GM23248 (cell line): ENCODE measurements at regions not wholly inside any gene's neighbourhood (a gene's known extent, or its start where the extent isn't known, plus 50 kb on each side); places are given as distances from the start of the nearest gene placed in this dataset.

Experiments used
- EZH2 ChIP-seq: fragments of 200-600 bp; sonication (generic); IDR thresholded peaks from 2 replicates; pipeline ENCODE4 v1.6.1; 2018; ENCODE audit warnings: antibody characterized with exemption, mild to moderate bottlenecking; ENCODE audit not compliant: insufficient read depth, poor library complexity, severe bottlenecking
- EZH2phosphoT487 ChIP-seq: fragments of 200-600 bp; sonication (generic); IDR thresholded peaks from 2 replicates; pipeline ENCODE4 v1.6.1; 2018; ENCODE audit warnings: antibody characterized with exemption, moderate library complexity, mild to moderate bottlenecking, low read depth; ENCODE audit not compliant: insufficient read depth

DNA sequence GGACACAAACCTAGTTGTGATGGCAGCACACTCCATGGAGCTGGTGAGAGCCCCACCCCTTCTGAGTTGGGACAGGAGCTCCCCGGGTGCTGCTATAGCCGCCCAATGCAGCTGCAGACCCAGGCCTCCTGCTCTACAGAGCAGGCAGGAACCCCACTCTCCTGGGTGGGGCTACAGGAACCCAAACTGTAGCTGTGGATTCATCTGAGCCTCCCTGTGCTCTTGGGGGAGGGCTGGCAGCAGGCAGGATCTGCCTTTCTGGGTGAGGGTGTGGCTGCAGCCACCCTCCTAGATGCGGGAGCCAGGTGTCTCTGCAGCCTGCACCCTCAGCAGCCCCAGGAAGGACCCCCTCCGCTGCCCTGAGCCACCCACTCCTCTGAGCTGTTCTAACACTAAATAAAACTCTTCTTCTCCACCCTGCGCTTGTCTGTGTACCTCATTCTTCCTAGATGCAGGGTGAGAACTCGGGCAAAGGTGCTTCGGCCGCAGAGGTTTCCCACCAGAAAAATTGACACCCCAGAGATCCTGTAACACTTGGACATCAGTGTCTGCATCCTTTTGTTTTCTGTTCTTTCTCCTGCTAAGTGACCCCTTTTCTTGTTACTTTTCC lies 55.2 kb upstream of the KIF13A start:
- TF ChIP-seq EZH2phosphoT487 (no peak), EZH2 (no peak)
